ENCODE measurements at regions not wholly inside any gene's neighbourhood (a gene's known extent, or its start where the extent isn't known, plus 50 kb on each side); places are given as distances from the start of the nearest gene placed in this dataset.

GRCh38 chr4:181971411-181971810 lies 271.8 kb upstream of the TENM3 start:
- H3K27me3 ChIP-seq: no peaks in the 10 kb centered on the region
- peaks cover 0 to 12% (median 0%) of the 10 kb centered on the region in 11 donors for H3K9me3 ChIP-seq
- no peak overlapping the region for H3K27ac ChIP-seq
- intact Hi-C loops (cut with DNase I): no loop called here
- peaks cover 0 to 3% (median 0%) of the 10 kb centered on the region in 9 donors for H3K4me1 ChIP-seq
- TF ChIP-seq, protein P1, sequence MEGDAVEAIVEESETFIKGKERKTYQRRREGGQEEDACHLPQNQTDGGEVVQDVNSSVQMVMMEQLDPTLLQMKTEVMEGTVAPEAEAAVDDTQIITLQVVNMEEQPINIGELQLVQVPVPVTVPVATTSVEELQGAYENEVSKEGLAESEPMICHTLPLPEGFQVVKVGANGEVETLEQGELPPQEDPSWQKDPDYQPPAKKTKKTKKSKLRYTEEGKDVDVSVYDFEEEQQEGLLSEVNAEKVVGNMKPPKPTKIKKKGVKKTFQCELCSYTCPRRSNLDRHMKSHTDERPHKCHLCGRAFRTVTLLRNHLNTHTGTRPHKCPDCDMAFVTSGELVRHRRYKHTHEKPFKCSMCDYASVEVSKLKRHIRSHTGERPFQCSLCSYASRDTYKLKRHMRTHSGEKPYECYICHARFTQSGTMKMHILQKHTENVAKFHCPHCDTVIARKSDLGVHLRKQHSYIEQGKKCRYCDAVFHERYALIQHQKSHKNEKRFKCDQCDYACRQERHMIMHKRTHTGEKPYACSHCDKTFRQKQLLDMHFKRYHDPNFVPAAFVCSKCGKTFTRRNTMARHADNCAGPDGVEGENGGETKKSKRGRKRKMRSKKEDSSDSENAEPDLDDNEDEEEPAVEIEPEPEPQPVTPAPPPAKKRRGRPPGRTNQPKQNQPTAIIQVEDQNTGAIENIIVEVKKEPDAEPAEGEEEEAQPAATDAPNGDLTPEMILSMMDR (IDR thresholded peaks at IDR 0.05): no peak
- H3K36me3 ChIP-seq: no peaks in the 10 kb centered on the region
- 83 to 88% methylated on average over 4 of the region's 4 CpGs for WGBS, 2 donors
- ATAC-seq (no peak), DNase-seq (no peak)
- H3K4me3 ChIP-seq: no peak overlapping the region

DNA sequence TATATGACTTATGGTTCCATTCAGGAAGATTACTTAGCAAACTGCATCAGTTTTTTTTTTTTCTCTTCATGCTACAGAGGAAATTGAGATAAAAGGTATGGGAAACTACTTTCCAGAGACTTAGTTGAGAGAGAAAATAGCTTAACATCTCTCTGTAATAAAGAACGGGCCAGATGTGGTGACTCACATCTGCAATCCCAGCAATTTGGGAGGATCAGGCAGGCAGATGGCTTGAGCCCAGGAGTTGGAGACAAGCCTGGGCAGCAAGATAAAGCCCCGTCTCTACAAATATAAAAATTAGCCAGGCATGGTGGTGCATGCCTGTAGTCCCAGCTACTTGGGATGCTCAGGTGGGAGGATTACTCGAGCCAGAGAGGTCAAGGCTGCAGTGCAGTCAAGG lies 271.2 kb upstream of the TENM3 start:
- TF ChIP-seq, protein P1 (IDR thresholded peaks at IDR 0.05): no peak
- intact Hi-C loops (cut with DNase I): no loop called here
- no peak overlapping the region for H3K27ac ChIP-seq
- DNase-seq (no peak), ATAC-seq (no peak)
- peaks cover 0 to 12% (median 0%) of the 10 kb centered on the region in 11 donors for H3K9me3 ChIP-seq
- H3K4me3 ChIP-seq: no peak overlapping the region
- H3K27me3 ChIP-seq: no peaks in the 10 kb centered on the region
- H3K36me3 ChIP-seq: no peaks in the 10 kb centered on the region
- WGBS, 2 donors: 54 to 59% methylated on average over 3 of the region's 3 CpGs
- H3K4me1 ChIP-seq: no peaks in the 10 kb centered on the region

DNA sequence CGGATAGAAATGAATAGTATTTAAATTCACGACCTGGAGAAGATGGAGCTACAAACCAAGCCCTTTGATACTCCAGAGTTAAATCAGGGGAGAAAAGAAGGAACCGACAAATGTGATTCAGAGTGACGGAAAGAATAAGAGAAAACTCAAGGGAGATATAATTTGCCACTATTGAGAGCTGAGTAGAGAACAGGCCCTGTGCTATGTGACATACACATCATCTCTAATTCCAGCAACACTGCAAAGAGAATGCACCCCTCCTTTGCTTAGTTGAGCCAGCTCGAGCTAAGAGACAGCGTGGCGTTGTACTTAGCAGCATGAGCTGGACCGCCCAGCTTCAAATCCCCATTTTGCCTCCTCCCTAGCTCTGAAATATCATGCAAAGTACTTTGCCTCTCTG lies 266.4 kb upstream of the TENM3 start:
- 88 to 92% methylated on average over 8 of the region's 8 CpGs for WGBS, 2 donors
- TF ChIP-seq, protein P1 (IDR thresholded peaks at IDR 0.05): no peak
- no peaks in the 10 kb centered on the region for H3K36me3 ChIP-seq
- H3K27me3 ChIP-seq: peaks cover 0 to 2% (median 0%) of the 10 kb centered on the region in 7 donors
- no peak overlapping the region for H3K4me3 ChIP-seq
- peaks cover 0 to 12% (median 0%) of the 10 kb centered on the region in 11 donors for H3K9me3 ChIP-seq
- DNase-seq (no peak), ATAC-seq (no peak)
- H3K27ac ChIP-seq: no peak overlapping the region
- H3K4me1 ChIP-seq: no peaks in the 10 kb centered on the region
- intact Hi-C loops (cut with DNase I): no loop called here

DNA sequence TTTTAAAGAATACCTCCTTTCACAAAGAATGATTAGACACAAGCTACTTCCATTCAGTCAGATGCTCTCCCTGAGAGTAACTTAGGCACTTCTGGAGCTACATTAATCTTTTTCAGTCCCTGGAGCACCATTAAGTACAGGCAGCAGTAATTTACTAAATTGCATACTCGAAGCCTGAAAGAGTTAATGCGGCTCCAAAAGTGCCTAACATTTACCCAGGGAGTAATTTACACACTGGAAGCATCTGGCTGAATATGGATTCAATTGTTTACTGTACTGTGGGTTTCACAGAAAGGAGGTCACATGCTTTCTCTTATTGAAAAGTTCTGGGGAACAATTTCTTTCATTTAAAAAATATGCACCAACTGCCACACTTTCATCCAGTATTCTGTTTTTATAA lies 260.8 kb upstream of the TENM3 start:
- intact Hi-C loops (cut with DNase I): no loop called here
- H3K4me1 ChIP-seq: no peaks in the 10 kb centered on the region
- no peak overlapping the region for H3K27ac ChIP-seq
- DNase-seq (no peak), ATAC-seq (no peak)
- H3K4me3 ChIP-seq: no peak overlapping the region
- H3K36me3 ChIP-seq: no peaks in the 10 kb centered on the region
- WGBS, 2 donors: 83 to 86% methylated on average over 2 of the region's 2 CpGs
- TF ChIP-seq, protein P1 (IDR thresholded peaks at IDR 0.05): no peak
- H3K27me3 ChIP-seq: peaks cover 0 to 4% (median 0%) of the 10 kb centered on the region in 7 donors
- H3K9me3 ChIP-seq: no peaks in the 10 kb centered on the region
